ENCODE measurements at regions not wholly inside any gene's neighbourhood (a gene's known extent, or its start where the extent isn't known, plus 50 kb on each side); places are given as distances from the start of the nearest gene placed in this dataset.

- no peak for DNase-seq
These were observed 448.2 kb downstream of the EDEM1 start for GRCh38 chr3:5635746-5636145.

DNA sequence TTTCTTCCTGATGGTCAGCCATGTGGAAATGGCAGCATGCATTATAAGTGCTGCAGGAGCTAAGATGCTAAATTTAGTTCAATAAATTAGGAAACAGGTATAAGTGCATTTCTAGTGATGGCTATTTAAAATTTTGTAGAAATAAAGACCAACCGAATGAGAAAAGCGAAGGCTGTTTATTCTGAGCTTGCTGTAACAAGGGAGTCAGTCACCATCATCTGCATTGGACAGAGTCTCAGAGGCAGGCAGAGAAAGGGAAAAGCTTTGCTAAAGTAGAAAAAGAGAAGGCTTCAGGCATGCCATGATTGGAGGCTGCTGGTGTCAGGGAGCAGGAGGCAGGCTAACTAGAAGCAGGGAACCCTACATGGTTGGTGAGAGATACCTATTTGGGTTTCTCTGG, 451.0 kb downstream of the EDEM1 start:
- no peak for DNase-seq

DNA sequence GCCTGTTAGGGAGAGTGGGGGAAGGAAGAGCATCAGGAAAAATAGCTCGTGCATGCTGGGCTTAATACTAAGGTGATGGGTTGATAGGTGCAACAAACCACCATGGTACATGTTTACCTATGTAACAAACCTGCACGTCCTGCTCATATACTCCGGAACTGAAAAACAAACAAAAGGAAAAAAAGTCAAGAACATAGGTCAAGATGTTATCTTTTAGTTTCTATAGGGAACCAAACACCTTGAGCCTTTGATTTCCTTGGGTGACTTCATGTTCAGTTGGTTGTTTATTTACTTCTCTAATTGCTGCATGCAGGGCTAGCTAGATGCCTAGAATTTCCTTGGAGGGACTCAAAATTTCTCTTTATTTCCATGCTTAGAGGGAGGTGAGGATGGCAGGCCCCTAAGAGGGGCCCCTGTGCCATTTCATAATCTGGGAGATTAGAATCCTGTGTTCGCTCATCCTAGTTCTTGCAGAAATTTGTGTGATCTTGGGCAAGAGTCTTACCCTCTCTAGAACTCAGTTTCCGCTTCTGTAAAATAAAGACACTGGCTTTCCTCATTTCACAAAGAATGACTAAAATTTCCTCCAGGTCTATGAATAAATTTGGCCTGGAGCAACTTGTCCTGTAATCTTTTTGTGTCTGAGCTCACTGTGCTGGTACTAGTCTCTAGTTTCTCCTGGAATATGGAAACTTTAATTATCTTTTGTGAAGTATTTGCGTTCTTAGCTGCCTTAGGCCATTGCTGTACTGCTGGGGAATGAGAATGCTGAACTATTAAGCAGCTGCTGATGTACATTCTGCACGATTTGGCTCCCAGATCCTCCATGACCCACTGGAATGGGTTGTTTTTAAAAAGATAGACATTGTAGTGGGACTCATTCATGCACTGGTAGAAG, 457.5 kb downstream of the EDEM1 start:
- no peak for DNase-seq

- DNase-seq = no peak
These were observed 458.3 kb downstream of the EDEM1 start for GRCh38 chr3:5645692-5646410.

DNA sequence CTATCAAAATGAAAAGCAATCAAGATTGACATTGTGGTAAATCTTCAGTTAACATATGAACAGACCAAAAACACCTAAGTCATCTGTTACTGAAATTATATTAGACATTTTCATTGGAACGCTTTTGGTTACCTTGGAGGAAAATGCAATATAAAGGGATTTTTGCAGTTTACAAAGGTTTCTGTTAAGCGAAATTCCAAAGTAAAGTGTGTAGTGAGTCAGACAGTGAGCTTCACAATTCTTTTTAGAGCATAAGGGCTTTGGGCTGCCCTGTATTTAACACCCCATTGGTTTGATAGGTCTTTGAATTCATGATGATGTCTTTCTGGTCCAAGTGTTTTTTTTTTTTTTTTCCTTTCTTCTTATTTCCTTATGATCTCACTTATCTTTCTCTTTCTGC, 462.8 kb downstream of the EDEM1 start:
- no peak for DNase-seq

GRCh38 chr3:5651351-5651750, 463.8 kb downstream of the EDEM1 start:
- no peak for DNase-seq

DNA sequence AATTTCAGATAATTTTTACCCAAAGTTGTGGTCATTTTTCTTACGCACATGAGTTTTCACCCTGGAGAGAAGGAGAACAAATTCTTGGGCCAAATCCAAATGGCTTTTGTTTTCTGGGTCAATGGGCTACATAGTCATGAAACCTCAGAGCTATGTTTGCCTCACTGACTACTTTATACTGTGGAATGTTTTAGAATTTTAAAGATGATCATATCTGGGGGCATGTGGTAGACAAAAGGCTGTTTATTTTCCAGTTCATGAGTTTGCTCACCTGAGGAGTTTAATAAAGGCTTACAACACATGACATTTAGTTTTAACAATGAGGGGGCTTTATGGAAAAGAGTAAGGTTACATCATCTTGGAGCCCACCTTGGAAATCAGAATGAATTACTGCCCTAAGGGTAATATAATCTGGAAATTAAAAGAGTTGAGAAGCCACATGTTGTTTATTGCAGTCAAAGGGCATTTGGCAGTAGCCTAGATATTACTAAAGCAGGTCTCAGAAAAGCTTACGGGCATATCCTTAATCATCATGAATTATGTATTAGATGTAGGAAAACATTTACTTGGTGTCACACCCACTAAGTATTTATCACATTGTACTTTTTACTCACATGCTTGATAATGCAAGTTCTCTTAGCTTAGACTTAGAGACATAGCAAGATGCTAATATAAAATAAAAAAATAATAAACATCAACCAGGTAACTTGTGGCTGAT, 466.1 kb downstream of the EDEM1 start:
- DNase-seq = no peak

GRCh38 chr3:5657106-5657505, 469.6 kb downstream of the EDEM1 start:
- DNase-seq = no peak

GRCh38 chr3:5663601-5664000, 476.1 kb downstream of the EDEM1 start:
- no peak for DNase-seq

DNA sequence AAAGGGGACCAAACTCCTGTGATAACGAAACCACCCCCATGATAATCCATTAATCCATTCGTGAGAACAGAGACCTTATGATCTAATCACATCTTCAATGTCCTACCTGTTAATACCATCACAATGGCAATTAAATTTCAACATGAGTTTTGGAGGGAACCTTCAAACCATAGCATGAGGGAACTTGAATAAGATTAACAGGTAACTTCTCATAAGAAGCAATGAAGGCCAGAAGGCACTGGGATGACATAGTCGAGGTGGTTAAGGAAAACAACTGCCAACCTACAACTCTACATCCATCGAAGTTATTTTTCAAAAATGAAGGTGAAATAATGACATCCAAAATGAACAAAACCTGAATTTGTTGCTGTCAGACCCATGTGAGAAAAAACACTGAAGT, 478.9 kb downstream of the EDEM1 start:
- no peak for DNase-seq

- no peak for DNase-seq
These were observed 486.0 kb downstream of the EDEM1 start for GRCh38 chr3:5673521-5673920.

GRCh38 chr3:5675319-5675718, 487.8 kb downstream of the EDEM1 start:
- DNase-seq = no peak

GRCh38 chr3:5677555-5677954, 490.0 kb downstream of the EDEM1 start:
- DNase-seq = no peak

DNA sequence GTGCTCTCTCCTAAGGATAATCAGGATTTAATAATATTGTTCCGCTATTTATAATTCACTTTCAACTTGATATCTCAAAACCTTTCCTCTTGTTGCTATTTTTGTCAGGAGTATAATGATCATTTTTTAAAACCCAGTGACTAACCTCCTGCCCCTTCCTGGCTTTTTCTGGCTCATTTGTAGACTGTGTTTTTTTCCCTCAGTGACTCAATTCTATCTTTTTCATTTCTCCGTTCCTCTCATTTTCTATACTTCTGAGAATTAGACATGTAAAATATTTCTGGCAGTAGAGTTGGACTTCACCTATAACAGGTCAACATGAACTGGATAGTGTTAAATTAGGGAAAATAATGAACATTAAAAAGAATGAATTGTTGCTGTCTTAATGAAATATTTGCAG, 490.7 kb downstream of the EDEM1 start:
- no peak for DNase-seq

DNA sequence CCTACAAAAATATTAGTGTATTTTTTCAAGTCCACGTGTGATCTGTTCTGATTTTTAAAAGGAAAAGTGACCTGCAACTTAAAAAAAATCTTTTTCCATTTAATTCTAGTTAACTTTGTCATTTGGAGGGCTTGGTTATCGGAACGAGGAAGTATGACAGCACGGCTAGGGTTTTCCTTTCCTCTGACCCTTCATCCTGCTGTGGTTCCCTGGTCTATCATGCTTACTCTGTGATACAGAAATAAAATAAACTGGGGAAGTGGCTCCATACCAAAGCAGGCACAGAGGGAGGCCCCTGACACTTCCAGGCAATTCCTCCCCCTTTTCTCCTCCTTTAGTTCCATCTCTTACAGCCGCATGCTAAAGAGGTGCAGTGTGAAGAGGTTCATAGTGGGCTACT, 491.3 kb downstream of the EDEM1 start:
- no peak for DNase-seq

DNA sequence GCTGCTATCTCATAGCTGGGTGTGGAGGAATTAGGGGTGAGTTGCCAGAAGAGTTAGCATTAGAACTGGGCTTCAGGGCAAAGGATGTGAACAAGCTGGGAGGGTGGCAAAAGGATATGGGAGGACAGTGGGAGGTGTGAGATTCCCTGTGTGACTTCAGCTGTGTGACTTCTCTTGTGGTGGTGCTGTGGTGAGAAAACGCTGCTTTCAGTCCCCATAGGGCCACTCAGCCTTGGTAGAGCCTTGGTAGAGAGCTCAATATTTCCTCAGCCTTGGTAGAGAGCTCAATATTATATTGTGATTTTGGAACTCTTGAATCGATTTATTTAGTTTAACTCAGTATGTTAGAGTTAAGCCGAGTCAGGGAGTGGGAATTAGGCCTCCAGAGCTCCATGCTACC, 499.7 kb downstream of the EDEM1 start:
- DNase-seq = no peak

DNA sequence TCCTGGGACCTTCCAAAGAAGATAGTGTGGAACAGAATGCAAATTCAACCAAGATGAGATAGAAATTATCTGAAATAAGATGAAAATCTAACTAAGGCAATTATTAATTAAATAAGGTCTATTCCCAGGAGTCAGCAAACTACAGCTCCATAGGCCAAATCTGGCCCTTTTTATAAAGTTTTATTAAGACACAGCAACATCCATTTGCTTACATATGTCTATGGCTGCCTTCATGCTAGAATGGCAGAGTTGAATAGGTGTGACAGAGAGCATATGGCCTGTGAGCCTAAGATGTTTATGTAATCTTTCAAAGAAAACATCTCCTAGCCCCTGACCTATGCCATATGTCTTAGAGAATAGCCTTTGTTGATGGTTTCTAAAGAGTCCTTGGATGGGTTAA, 503.0 kb downstream of the EDEM1 start:
- no peak for DNase-seq

DNA sequence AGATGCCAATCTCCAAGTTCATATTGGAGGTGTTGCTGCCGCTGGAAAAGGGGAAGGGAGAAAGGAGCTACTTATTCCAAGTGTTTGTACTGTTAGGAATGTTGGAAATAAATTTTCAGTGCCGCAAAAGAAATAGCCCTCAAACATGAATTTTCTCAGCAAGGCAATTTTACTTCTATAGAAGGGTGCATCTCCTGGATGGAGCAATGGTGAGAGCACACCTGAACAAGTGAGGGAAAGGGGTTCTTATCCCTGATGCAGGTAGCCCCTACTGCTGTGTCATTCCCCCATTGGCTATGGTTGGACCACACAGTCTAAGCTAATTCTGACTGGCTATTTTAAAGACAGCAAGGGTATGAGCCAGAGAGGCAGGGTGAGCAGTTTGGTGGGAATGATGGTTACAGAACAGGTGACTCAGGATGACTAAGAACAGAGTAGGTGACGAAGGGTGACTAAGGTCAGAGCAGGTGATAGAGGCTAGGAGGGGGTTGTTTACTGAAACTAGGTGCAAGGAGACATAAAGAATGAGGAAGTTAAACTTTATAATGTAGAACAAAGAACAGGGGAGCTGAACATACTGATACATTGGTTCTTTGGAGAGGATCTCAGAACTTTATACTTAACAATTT, 503.5 kb downstream of the EDEM1 start:
- no peak for DNase-seq

GRCh38 chr3:5692446-5692845, 504.9 kb downstream of the EDEM1 start:
- no peak for DNase-seq

- DNase-seq = no peak
These were observed 506.8 kb downstream of the EDEM1 start for GRCh38 chr3:5694266-5694665.

DNA sequence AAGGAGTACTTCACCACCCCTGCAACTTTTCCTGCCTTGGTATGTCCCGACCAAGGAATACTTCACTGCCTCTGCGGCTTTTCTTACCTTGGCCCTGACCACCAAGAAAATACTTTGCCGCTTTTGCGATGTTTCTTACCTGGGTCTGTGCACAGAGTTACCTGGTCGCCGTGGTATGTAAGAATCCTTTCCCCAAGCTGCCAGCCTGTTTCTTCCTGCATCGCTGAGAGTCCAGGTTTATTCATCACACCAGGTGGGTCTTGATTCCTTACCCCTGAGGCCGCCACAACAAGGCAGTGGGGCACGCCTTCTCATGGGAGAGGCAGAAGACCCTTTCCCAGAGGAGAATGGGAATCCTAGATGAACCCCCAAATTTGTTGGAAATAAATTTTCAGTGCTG, 511.3 kb downstream of the EDEM1 start:
- no peak for DNase-seq

- DNase-seq = no peak
These were observed 511.8 kb downstream of the EDEM1 start for GRCh38 chr3:5699313-5699712.

GRCh38 chr3:5699811-5700210, 512.3 kb downstream of the EDEM1 start:
- no peak for DNase-seq
